Caco-2 (cell line): ENCODE measurements at regions not wholly inside any gene's neighbourhood (a gene's known extent, or its start where the extent isn't known, plus 50 kb on each side); places are given as distances from the start of the nearest gene placed in this dataset.

Experiments used
- BruUV-seq: library from RNA; stranded (reverse); fragments of 400-500 nt; replicated peaks from 2 replicates; lab custom pipeline; 2021; lab: Mats Ljungman, UMichigan
- CTCF ChIA-PET: fragments of 300-600 bp; sonication (Branson Sonifier 250); formaldehyde crosslinking; loops from one replicate; lab custom pipeline; 2022; ENCODE audit warnings: antibody characterized with exemption; lab: Charles Lee
- POLR2A ChIA-PET: fragments of 300-600 bp; sonication (Branson Sonifier 250); formaldehyde crosslinking; loops from one replicate; lab custom pipeline; 2022; ENCODE audit warnings: antibody characterized with exemption; lab: Charles Lee
- DNase-seq, 2 experiments: peaks; one replicate each; pipeline versions ENCODE4 v3.0.0 to v3.0.0-alpha.2; 2020 to 2022
- H3K27me3 ChIP-seq: replicated peaks from 2 replicates; pipeline ENCODE4 v1.6.0; 2011; ENCODE audit warnings: low read length; ENCODE audit not compliant: control insufficient read depth, insufficient read depth
- H3K36me3 ChIP-seq: 2 replicates; pipeline ENCODE4 v1.5.1; 2011; ENCODE audit warnings: low read length; ENCODE audit not compliant: control insufficient read depth, insufficient read depth
- H3K4me1 ChIP-seq: fragments of 250-450 bp; sonication (Bioruptor Pico); 2 replicates; pipeline ENCODE4 v1.5.1; 2020; ENCODE audit warnings: mild to moderate bottlenecking
- H3K4me3 ChIP-seq: 2 replicates; pipeline ENCODE4 v1.5.1; 2011; ENCODE audit warnings: low read depth, mild to moderate bottlenecking, control low read depth, low read length
- H3K9me3 ChIP-seq: fragments of 250-450 bp; sonication (Bioruptor Pico); 2 replicates; pipeline ENCODE4 v1.5.1; 2020; ENCODE audit warnings: mild to moderate bottlenecking, moderate library complexity
- H3K27ac Mint-ChIP-seq: one replicate; pipeline ENCODE4 v1.8.0; 2022; ENCODE audit warnings: mixed read lengths; ENCODE audit not compliant: unreplicated experiment
- H3K27me3 Mint-ChIP-seq: one replicate; pipeline ENCODE4 v1.8.0; 2022; ENCODE audit warnings: mixed read lengths; ENCODE audit not compliant: insufficient read depth, unreplicated experiment
- H3K36me3 Mint-ChIP-seq: one replicate; pipeline ENCODE4 v1.8.0; 2022; ENCODE audit warnings: mild to moderate bottlenecking, mixed read lengths; ENCODE audit not compliant: insufficient read depth, unreplicated experiment
- H3K4me1 Mint-ChIP-seq: one replicate; pipeline ENCODE4 v1.8.0; 2022; ENCODE audit warnings: low read depth, mixed read lengths; ENCODE audit not compliant: unreplicated experiment
- H3K4me3 Mint-ChIP-seq: one replicate; pipeline ENCODE4 v1.8.0; 2022; ENCODE audit warnings: mild to moderate bottlenecking, moderate library complexity, mixed read lengths; ENCODE audit not compliant: unreplicated experiment
- H3K9me3 Mint-ChIP-seq: one replicate; pipeline ENCODE4 v1.8.0; 2022; ENCODE audit warnings: mixed read lengths; ENCODE audit not compliant: unreplicated experiment
- intact Hi-C: fragments of 100-400 bp; cut with micrococcal nuclease; formaldehyde crosslinking; loops from one replicate; pipeline ENCODE4 v1.10.0; 2022; ENCODE audit not compliant: unreplicated experiment
- TF ChIP-seq, protein P1 (sequence below), 2 experiments: fragments of 200-600 bp in 1 of 2; IDR thresholded peaks; 1 replicate in 1 of 2; 2 replicates in 1 of 2; pipeline versions ENCODE4 v1.5.1 to v1.8.0; 2011 to 2022; ENCODE audit warnings: antibody characterized with exemption in 1 of 2, control low read depth in 1 of 2, inconsistent platforms in 1 of 2, low read depth in 1 of 2, low read length in 1 of 2, mild to moderate bottlenecking in 1 of 2, moderate library complexity in 1 of 2; ENCODE audit not compliant: insufficient read depth in 1 of 2, severe bottlenecking in 1 of 2, unreplicated experiment in 1 of 2

DNA sequence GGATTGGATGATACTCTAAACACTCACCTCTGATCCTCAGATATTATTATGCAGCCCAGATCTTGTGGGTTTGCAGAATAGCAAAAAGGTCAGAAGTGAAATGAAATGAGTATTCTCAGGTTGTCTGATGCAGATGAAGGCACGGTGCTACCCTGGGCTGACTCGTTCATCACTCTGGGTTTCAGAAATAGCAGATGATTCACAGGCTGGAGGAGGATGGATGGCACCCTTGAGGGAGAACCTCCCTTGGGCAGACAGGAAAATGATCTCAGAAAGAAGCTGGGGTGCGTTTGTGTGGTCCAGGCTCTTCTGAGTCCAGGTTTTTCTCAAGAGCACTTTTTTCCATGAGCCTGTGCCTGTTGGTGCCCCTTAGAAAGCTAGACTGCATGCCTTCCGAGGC, 515.8 kb upstream of the MKI67 start:
- no TSS peak for BruUV-seq
- no peaks in the 10 kb centered on the region for H3K36me3 Mint-ChIP-seq
- POLR2A ChIA-PET = no interaction called here

DNA sequence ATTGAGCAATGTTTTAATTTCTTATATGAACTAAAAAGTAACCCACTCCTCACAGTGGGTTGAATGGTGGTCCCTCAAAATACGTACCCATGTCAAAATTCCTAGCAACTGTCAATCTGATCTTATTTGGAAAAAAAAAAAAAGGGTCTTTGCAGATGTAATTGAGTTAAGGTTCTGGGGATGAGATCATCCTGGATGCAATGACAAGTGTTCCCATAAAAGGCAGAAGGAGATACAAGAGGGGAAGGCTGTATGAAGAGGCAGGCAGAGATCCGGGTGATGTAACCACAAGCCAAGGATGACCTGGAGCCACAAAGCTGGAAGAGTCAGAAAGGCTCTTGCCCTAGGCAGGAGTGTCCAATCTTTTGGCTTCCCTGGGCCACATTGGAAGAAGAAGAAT, 516.3 kb upstream of the MKI67 start:
- intact Hi-C loops = no loop called here
- no TSS peak for BruUV-seq
- no peaks in the 10 kb centered on the region for H3K4me1 Mint-ChIP-seq
- H3K36me3 ChIP-seq = no peaks in the 10 kb centered on the region
- peaks cover 8% of the 10 kb centered on the region for H3K27me3 Mint-ChIP-seq
- ChIA-PET POLR2A (no interaction called here), CTCF (interaction anchor here (0.6 kb wide), 1 partner anchor 332 kb away, joined by 5 read pairs; no protein-coding TSS in a partner anchor)
- H3K27me3 ChIP-seq = no peaks in the 10 kb centered on the region
- H3K36me3 Mint-ChIP-seq = no peaks in the 10 kb centered on the region
- no peak overlapping the region for H3K4me3 Mint-ChIP-seq
- no peaks in the 10 kb centered on the region for H3K9me3 Mint-ChIP-seq
- TF ChIP-seq, protein P1, sequence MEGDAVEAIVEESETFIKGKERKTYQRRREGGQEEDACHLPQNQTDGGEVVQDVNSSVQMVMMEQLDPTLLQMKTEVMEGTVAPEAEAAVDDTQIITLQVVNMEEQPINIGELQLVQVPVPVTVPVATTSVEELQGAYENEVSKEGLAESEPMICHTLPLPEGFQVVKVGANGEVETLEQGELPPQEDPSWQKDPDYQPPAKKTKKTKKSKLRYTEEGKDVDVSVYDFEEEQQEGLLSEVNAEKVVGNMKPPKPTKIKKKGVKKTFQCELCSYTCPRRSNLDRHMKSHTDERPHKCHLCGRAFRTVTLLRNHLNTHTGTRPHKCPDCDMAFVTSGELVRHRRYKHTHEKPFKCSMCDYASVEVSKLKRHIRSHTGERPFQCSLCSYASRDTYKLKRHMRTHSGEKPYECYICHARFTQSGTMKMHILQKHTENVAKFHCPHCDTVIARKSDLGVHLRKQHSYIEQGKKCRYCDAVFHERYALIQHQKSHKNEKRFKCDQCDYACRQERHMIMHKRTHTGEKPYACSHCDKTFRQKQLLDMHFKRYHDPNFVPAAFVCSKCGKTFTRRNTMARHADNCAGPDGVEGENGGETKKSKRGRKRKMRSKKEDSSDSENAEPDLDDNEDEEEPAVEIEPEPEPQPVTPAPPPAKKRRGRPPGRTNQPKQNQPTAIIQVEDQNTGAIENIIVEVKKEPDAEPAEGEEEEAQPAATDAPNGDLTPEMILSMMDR (IDR thresholded peaks at IDR 0.05; ENCODE audit: insufficient read depth in 1 of 2, low read depth in 1 of 2, low read length in 1 of 2, severe bottlenecking in 1 of 2, unreplicated experiment in 1 of 2) = no peak
- H3K27ac Mint-ChIP-seq = no peak overlapping the region
- no peak for DNase-seq
- no peaks in the 10 kb centered on the region for H3K4me1 ChIP-seq
- H3K4me3 ChIP-seq = no peak overlapping the region
- no peaks in the 10 kb centered on the region for H3K9me3 ChIP-seq

More for the DNA sequence above, 515.8 kb upstream of the MKI67 start:
- H3K27me3 ChIP-seq = no peaks in the 10 kb centered on the region
- no peak overlapping the region for H3K4me3 Mint-ChIP-seq
- H3K27ac Mint-ChIP-seq = no peak overlapping the region
- no peaks in the 10 kb centered on the region for H3K9me3 Mint-ChIP-seq
- CTCF ChIA-PET = interaction anchor here (0.6 kb wide), 1 partner anchor 331 kb away, joined by 5 read pairs; no protein-coding TSS in a partner anchor
- H3K9me3 ChIP-seq = no peaks in the 10 kb centered on the region
- intact Hi-C loops = no loop called here
- H3K27me3 Mint-ChIP-seq = peaks cover 6% of the 10 kb centered on the region
- DNase-seq = no peak
- no peaks in the 10 kb centered on the region for H3K4me1 Mint-ChIP-seq
- no peak overlapping the region for H3K4me3 ChIP-seq
- H3K36me3 ChIP-seq = no peaks in the 10 kb centered on the region
- H3K4me1 ChIP-seq = no peaks in the 10 kb centered on the region
- TF ChIP-seq, protein P1 (IDR thresholded peaks at IDR 0.05; ENCODE audit: insufficient read depth in 1 of 2, low read depth in 1 of 2, low read length in 1 of 2, severe bottlenecking in 1 of 2, unreplicated experiment in 1 of 2) = no peak

DNA sequence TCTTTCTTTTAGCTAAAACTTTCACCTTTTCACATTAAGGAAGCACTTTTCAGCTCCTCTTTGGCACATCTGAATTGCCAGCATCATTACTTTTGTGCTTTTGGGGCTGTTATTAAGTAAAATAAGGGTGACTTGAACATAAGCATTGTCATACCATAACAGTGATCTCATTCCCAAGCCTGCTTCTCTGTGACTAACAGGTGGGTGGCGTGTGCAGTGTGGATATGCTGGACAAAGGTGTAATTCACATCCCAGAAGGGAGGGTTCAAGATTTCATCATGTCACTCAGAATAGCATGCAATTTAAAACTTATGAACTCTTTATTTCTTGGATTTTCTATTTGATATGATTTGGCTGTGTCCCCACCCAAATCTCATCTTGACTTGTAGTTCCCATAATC, 517.4 kb upstream of the MKI67 start:
- CTCF ChIA-PET = no interaction called here
- no TSS peak for BruUV-seq
- no peaks in the 10 kb centered on the region for H3K9me3 Mint-ChIP-seq
- H3K4me1 Mint-ChIP-seq = no peaks in the 10 kb centered on the region
- no peak overlapping the region for H3K4me3 ChIP-seq
- no peaks in the 10 kb centered on the region for H3K4me1 ChIP-seq
- peaks cover 8% of the 10 kb centered on the region for H3K27me3 Mint-ChIP-seq
- intact Hi-C loops = no loop called here
- H3K27me3 ChIP-seq = no peaks in the 10 kb centered on the region
- H3K36me3 ChIP-seq = no peaks in the 10 kb centered on the region
- no peak for DNase-seq
- TF ChIP-seq, protein P1 (IDR thresholded peaks at IDR 0.05; ENCODE audit: insufficient read depth in 1 of 2, low read depth in 1 of 2, low read length in 1 of 2, severe bottlenecking in 1 of 2, unreplicated experiment in 1 of 2) = no peak
- H3K9me3 ChIP-seq = no peaks in the 10 kb centered on the region
- H3K36me3 Mint-ChIP-seq = no peaks in the 10 kb centered on the region
- POLR2A ChIA-PET = no interaction called here
- no peak overlapping the region for H3K4me3 Mint-ChIP-seq
- H3K27ac Mint-ChIP-seq = no peak overlapping the region
